HEK293T (cell line): ENCODE measurements at regions not wholly inside any gene's neighbourhood (a gene's known extent, or its start where the extent isn't known, plus 50 kb on each side); places are given as distances from the start of the nearest gene placed in this dataset.

ENCODE experiments used
- ARNT ChIP-seq: fragments of 450-650 bp; IDR thresholded peaks from 2 replicates; pipeline ENCODE4 v1.6.1; 2017; ENCODE audit warnings: mild to moderate bottlenecking
- BHLHE40 ChIP-seq: fragments of 450-650 bp; IDR thresholded peaks from 2 replicates; pipeline ENCODE4 v1.6.1; 2016; ENCODE audit warnings: mild to moderate bottlenecking, moderate library complexity, borderline replicate concordance
- ELF4 ChIP-seq: fragments of 450-650 bp; IDR thresholded peaks from 2 replicates; pipeline ENCODE4 v1.6.1; 2017; ENCODE audit warnings: antibody characterized with exemption
- FOXA1 ChIP-seq: fragments of 450-650 bp; IDR thresholded peaks from 2 replicates; pipeline ENCODE4 v1.6.1; 2016; ENCODE audit warnings: mild to moderate bottlenecking
- FOXK2 ChIP-seq: fragments of 450-650 bp; IDR thresholded peaks from 2 replicates; pipeline ENCODE4 v1.6.1; 2016; ENCODE audit warnings: mild to moderate bottlenecking
- FOXM1 ChIP-seq: fragments of 450-650 bp; IDR thresholded peaks from 2 replicates; pipeline ENCODE4 v1.6.1; 2017; ENCODE audit warnings: mild to moderate bottlenecking, borderline replicate concordance
- HDGF ChIP-seq: fragments of 450-650 bp; IDR thresholded peaks from 2 replicates; pipeline ENCODE4 v1.6.1; 2017; ENCODE audit warnings: antibody characterized with exemption, borderline replicate concordance
- L3MBTL2 ChIP-seq: fragments of 450-650 bp; conservative IDR thresholded peaks from 2 replicates; pipeline ENCODE4 v1.6.1; 2016; ENCODE audit warnings: mild to moderate bottlenecking
- NFRKB ChIP-seq: fragments of 450-650 bp; IDR thresholded peaks from 2 replicates; pipeline ENCODE4 v1.6.1; 2016; ENCODE audit warnings: mild to moderate bottlenecking, moderate library complexity
- SP1 ChIP-seq: fragments of 450-650 bp; IDR thresholded peaks from 2 replicates; pipeline ENCODE4 v1.6.1; 2017
- SUZ12 ChIP-seq: fragments of 450-650 bp; IDR thresholded peaks from 2 replicates; pipeline ENCODE4 v1.6.1; 2016; ENCODE audit warnings: mild to moderate bottlenecking
- TARDBP ChIP-seq: fragments of 450-650 bp; IDR thresholded peaks from 2 replicates; pipeline ENCODE4 v1.6.1; 2016
- ZNF384 ChIP-seq: fragments of 450-650 bp; IDR thresholded peaks from 2 replicates; pipeline ENCODE4 v1.6.1; 2016
- TF ChIP-seq, protein P1 (sequence below): fragments of 450-650 bp; IDR thresholded peaks from 2 replicates; pipeline ENCODE4 v1.6.1; 2016

DNA sequence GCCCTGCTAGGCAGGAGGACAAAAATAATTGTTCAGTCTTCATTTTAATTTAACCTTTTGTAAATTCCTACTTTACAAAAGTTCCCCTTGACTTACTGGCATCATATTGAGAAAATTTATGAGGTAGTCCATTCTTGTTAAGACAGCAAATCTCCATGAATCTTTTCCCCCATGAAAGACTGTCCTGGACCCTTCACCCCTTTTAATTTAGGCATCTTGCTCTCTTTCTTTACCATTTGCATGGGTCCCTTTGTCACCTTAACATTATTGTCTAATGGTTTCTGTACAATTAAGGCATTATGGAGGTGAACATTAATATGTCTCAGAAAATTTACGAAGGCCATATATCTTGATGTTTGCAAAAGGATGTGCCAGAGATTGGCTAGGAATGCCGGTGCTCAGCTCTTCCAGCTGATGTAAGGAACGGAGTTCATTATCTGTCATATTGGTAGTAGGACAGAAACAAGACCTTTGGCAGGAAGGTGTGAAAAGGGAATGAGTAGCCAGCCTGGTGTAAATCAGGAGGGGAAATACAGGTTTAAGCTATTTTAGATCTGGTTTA, 382.8 kb upstream of the TSHZ2 start:
- no peak for TF ChIP-seq FOXM1
- no peak for TF ChIP-seq FOXK2
- TF ChIP-seq HDGF: no peak
- no peak for TF ChIP-seq SP1
- TF ChIP-seq FOXA1: no peak
- no peak for TF ChIP-seq BHLHE40
- TF ChIP-seq ZNF384: no peak
- TF ChIP-seq SUZ12: no peak
- TF ChIP-seq NFRKB: no peak
- TF ChIP-seq, protein P1, sequence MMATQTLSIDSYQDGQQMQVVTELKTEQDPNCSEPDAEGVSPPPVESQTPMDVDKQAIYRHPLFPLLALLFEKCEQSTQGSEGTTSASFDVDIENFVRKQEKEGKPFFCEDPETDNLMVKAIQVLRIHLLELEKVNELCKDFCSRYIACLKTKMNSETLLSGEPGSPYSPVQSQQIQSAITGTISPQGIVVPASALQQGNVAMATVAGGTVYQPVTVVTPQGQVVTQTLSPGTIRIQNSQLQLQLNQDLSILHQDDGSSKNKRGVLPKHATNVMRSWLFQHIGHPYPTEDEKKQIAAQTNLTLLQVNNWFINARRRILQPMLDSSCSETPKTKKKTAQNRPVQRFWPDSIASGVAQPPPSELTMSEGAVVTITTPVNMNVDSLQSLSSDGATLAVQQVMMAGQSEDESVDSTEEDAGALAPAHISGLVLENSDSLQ: no peak
- no peak for TF ChIP-seq TARDBP
- no peak for TF ChIP-seq ARNT
- TF ChIP-seq ELF4: no peak
- TF ChIP-seq L3MBTL2: no peak
